SK-N-MC (cell line): ENCODE measurements at regions not wholly inside any gene's neighbourhood (a gene's known extent, or its start where the extent isn't known, plus 50 kb on each side); places are given as distances from the start of the nearest gene placed in this dataset.
"Not testable (repeated sequence)": the region's sequence is repeated elsewhere in the genome, so short reads cannot be mapped to it uniquely, and the experiment has no call there.

ENCODE experiments used
- DNase-seq: peaks from one replicate; pipeline ENCODE4 v3.0.0-alpha.2; 2011; ENCODE audit warnings: low read depth, low spot score
- H3K27ac ChIP-seq: fragments of 200-600 bp; sonication (generic); 2 replicates; pipeline ENCODE4 v1.5.1; 2016; ENCODE audit warnings: mixed run types
- H3K36me3 ChIP-seq: fragments of 200-600 bp; sonication (generic); 2 replicates; pipeline ENCODE4 v1.6.1; 2017; ENCODE audit warnings: antibody characterized with exemption, low read length, mixed read lengths; ENCODE audit not compliant: insufficient read depth
- H3K4me3 ChIP-seq: fragments of 200-600 bp; sonication (generic); 2 replicates; pipeline ENCODE4 v1.5.1; 2016
- H3K9ac ChIP-seq: fragments of 200-600 bp; sonication (generic); 2 replicates; pipeline ENCODE4 v1.8.0; 2017; ENCODE audit warnings: mixed run types, mixed read lengths; ENCODE audit not compliant: insufficient read length
- H3K9me3 ChIP-seq: fragments of 200-600 bp; sonication (generic); 2 replicates; pipeline ENCODE4 v1.6.1; 2017; ENCODE audit warnings: low read depth, mild to moderate bottlenecking, antibody characterized with exemption, low read length, moderate library complexity, mixed read lengths
- EZH2 ChIP-seq: fragments of 200-600 bp; sonication (generic); IDR thresholded peaks from one replicate; pipeline ENCODE4 v1.6.1; 2017; ENCODE audit warnings: antibody characterized with exemption
- FOXP2 ChIP-seq: optimal IDR thresholded peaks from 2 replicates; pipeline ENCODE3; 2011; ENCODE audit warnings: mild to moderate bottlenecking, moderate library complexity; ENCODE audit not compliant: insufficient read depth; ENCODE audit errors: extremely low read length, control extremely low read depth
- POLR2AphosphoS5 ChIP-seq: IDR thresholded peaks from 2 replicates; pipeline ENCODE4 v1.6.1; 2012; ENCODE audit warnings: mild to moderate bottlenecking, low read depth, low read length, borderline replicate concordance

DNA sequence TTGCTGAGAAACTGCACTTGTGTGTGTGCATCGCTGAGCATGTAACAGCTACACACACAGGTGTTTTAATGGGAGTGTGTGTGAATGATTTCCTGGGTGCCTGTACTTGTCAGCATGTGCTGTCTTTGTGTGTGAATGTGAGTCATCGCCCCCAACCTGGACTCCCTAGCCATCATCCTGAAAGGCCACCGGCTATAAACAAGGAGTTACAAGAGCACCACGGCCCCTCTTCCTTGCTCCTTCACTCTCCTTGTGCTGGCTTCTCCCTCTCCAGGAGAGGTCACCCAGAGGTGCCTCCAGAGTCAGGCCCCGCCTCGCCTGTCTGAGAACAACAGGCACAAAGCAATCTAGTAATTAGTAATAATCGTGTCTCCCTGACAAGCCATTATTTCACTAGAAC, 419.2 kb downstream of the BUD13 start:
- Histone ChIP-seq H3K9me3 (no peaks in the 10 kb centered on the region), H3K4me3 (no peak overlapping the region), H3K27ac (no peak overlapping the region), H3K36me3 (no peaks in the 10 kb centered on the region), H3K9ac (no peak overlapping the region)
- no peak for DNase-seq
- no peak for TF ChIP-seq POLR2AphosphoS5
- TF ChIP-seq FOXP2 = no peak
- no peak for TF ChIP-seq EZH2

DNA sequence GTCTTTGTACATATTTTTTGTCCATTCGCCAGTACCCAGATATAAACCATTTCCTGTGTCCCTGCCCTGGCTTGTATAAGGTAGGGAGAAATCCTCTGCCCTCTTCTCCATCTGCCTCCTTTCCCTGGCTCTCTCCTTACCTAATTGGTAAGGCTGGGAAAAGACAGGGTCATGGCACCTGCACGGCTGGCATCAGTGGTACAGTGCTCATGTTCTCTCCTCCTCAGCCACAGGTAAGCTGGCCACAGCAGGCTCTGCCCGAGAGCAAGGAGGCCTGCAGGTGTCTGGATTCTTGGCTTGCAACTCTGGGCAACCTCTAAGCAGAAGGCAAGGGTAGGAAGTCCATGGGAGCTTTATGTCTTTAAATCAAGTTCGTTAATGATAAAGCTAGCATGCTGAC, 419.9 kb downstream of the BUD13 start:
- Histone ChIP-seq H3K9me3 (no peaks in the 10 kb centered on the region), H3K36me3 (no peaks in the 10 kb centered on the region), H3K9ac (no peak overlapping the region), H3K4me3 (no peak overlapping the region), H3K27ac (no peak overlapping the region)
- TF ChIP-seq POLR2AphosphoS5 (no peak), EZH2 (no peak), FOXP2 (no peak)
- DNase-seq = no peak

- H3K4me3 ChIP-seq = no peak overlapping the region
- H3K27ac ChIP-seq = no peak overlapping the region
- no peak overlapping the region for H3K9ac ChIP-seq
- DNase-seq = no peak
- TF ChIP-seq POLR2AphosphoS5 (no peak), EZH2 (no peak), FOXP2 (no peak)
- H3K9me3 ChIP-seq = no peaks in the 10 kb centered on the region
- H3K36me3 ChIP-seq = no peaks in the 10 kb centered on the region
Observed at GRCh38 chr11:116348226-116348625, 424.6 kb downstream of the BUD13 start.

- H3K9ac ChIP-seq = no peak overlapping the region
- no peak overlapping the region for H3K27ac ChIP-seq
- no peak overlapping the region for H3K4me3 ChIP-seq
- DNase-seq = no peak
- no peaks in the 10 kb centered on the region for H3K36me3 ChIP-seq
- H3K9me3 ChIP-seq = no peaks in the 10 kb centered on the region
- TF ChIP-seq FOXP2 = no peak
- no peak for TF ChIP-seq POLR2AphosphoS5
- TF ChIP-seq EZH2 = no peak
Observed at GRCh38 chr11:116345575-116345974, 427.2 kb downstream of the BUD13 start.

GRCh38 chr11:116344601-116345000, 428.2 kb downstream of the BUD13 start:
- no peak for DNase-seq
- Histone ChIP-seq H3K4me3 (no peak overlapping the region), H3K36me3 (no peaks in the 10 kb centered on the region), H3K9me3 (no peaks in the 10 kb centered on the region), H3K27ac (no peak overlapping the region), H3K9ac (no peak overlapping the region)
- TF ChIP-seq POLR2AphosphoS5 = no peak
- TF ChIP-seq FOXP2 = no peak
- TF ChIP-seq EZH2 = no peak

GRCh38 chr11:116343270-116343669, 429.5 kb downstream of the BUD13 start:
- Histone ChIP-seq H3K27ac (no peak overlapping the region), H3K9ac (no peak overlapping the region), H3K4me3 (no peak overlapping the region), H3K36me3 (no peaks in the 10 kb centered on the region), H3K9me3 (no peaks in the 10 kb centered on the region)
- DNase-seq = no peak
- TF ChIP-seq EZH2 (no peak), FOXP2 (no peak), POLR2AphosphoS5 (no peak)

GRCh38 chr11:116342148-116342547, 430.6 kb downstream of the BUD13 start:
- TF ChIP-seq POLR2AphosphoS5 (no peak), EZH2 (no peak), FOXP2 (no peak)
- Histone ChIP-seq H3K36me3 (no peaks in the 10 kb centered on the region), H3K27ac (no peak overlapping the region), H3K4me3 (no peak overlapping the region), H3K9me3 (no peaks in the 10 kb centered on the region), H3K9ac (no peak overlapping the region)
- DNase-seq = no peak

DNA sequence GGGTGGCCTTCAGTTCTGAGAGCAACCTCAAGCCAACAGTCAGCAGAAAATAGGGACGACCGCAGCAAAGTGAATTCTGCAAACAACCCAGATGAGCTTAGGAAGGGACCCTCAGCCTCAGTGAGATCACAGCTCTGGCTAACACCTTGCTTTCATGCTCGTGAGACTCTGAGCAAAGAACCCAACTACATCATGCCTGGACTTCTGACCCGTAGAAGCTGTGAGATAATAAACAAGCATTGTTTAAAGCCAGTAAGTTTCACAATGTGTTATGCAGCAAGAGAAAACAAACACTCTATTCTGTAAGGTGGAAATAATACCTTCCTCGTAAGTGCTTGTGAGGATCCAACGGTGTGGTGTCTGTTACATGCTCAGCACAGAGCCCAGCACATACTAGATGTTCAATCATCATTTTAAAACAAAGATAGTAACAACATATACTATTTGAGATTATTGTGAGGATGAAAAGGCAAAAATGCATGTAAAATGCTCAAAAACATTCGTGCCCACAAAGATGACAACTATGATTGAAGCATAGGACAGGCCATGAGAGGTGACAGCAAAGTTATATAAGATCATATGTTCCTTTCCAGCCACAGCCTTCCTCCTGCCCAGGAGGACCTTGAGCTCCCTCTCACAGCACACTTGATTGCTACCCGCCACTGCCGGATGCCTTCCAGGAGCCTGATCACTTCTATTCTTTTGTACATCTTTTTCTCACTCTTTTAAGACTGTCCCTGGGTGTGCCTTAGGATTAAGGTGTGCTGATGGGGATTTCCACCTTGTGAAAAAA, 433.3 kb downstream of the BUD13 start:
- DNase-seq = no peak
- no peak for TF ChIP-seq FOXP2
- TF ChIP-seq POLR2AphosphoS5 = no peak
- TF ChIP-seq EZH2 = no peak

GRCh38 chr11:116338500-116338899, 434.3 kb downstream of the BUD13 start:
- H3K27ac ChIP-seq, H3K9me3 ChIP-seq, H3K36me3 ChIP-seq, H3K4me3 ChIP-seq, DNase-seq, H3K9ac ChIP-seq: not testable (repeated sequence)

More for the DNA sequence above, 433.3 kb downstream of the BUD13 start:
- no peaks in the 10 kb centered on the region for H3K36me3 ChIP-seq
- no peak overlapping the region for H3K9ac ChIP-seq
- no peak overlapping the region for H3K27ac ChIP-seq
- no peaks in the 10 kb centered on the region for H3K9me3 ChIP-seq
- no peak overlapping the region for H3K4me3 ChIP-seq
